Brain microvascular endothelial cell (primary cell): ENCODE measurements at regions not wholly inside any gene's neighbourhood (a gene's known extent, or its start where the extent isn't known, plus 50 kb on each side); places are given as distances from the start of the nearest gene placed in this dataset.

Experiments used
- DNase-seq: peaks from one replicate; pipeline ENCODE4 v3.0.0-alpha.2; 2020
- H3K27ac ChIP-seq: fragments of 250-450 bp; sonication (Bioruptor Pico); 2 replicates; pipeline ENCODE4 v1.5.1; 2020; ENCODE audit warnings: mild to moderate bottlenecking, moderate library complexity
- H3K27me3 ChIP-seq: fragments of 250-450 bp; sonication (Bioruptor Pico); replicated peaks from 2 replicates; pipeline ENCODE4 v1.5.1; 2020; ENCODE audit warnings: mild to moderate bottlenecking
- H3K36me3 ChIP-seq: fragments of 250-450 bp; sonication (Bioruptor Pico); replicated peaks from 2 replicates; pipeline ENCODE4 v1.5.1; 2020; ENCODE audit warnings: mild to moderate bottlenecking
- H3K4me3 ChIP-seq: 2 replicates; pipeline ENCODE4 v1.5.1; 2011; ENCODE audit warnings: low read depth, mild to moderate bottlenecking, control low read depth, low read length, moderate library complexity
- in situ Hi-C: cut with HindIII; loops from 2 replicates; pipeline ENCODE4 v1.10.0; 2017; ENCODE audit warnings: low sequenced_read_pairs, low pct_ligation_motif_present
- TF ChIP-seq, protein P1 (sequence below): IDR thresholded peaks from 2 replicates; pipeline ENCODE4 v1.5.1; 2011; ENCODE audit warnings: low read depth, mild to moderate bottlenecking, moderate library complexity, low read length, control low read depth, inconsistent platforms; ENCODE audit errors: missing control alignments

DNA sequence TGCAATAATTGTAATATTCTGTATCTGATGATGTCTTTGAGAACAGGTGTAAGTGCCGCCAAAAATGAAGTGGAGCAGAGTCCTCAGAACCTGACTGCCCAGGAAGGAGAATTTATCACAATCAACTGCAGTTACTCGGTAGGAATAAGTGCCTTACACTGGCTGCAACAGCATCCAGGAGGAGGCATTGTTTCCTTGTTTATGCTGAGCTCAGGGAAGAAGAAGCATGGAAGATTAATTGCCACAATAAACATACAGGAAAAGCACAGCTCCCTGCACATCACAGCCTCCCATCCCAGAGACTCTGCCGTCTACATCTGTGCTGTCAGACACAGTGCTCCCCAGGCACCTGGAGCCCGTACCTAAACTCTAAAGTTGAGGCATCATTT, 268.7 kb downstream of the DAD1 start:
- in situ Hi-C loops: no loop called here
- Histone ChIP-seq H3K27ac (no peak overlapping the region), H3K27me3 (no peaks in the 10 kb centered on the region), H3K4me3 (no peak overlapping the region), H3K36me3 (no peaks in the 10 kb centered on the region)
- TF ChIP-seq, protein P1, sequence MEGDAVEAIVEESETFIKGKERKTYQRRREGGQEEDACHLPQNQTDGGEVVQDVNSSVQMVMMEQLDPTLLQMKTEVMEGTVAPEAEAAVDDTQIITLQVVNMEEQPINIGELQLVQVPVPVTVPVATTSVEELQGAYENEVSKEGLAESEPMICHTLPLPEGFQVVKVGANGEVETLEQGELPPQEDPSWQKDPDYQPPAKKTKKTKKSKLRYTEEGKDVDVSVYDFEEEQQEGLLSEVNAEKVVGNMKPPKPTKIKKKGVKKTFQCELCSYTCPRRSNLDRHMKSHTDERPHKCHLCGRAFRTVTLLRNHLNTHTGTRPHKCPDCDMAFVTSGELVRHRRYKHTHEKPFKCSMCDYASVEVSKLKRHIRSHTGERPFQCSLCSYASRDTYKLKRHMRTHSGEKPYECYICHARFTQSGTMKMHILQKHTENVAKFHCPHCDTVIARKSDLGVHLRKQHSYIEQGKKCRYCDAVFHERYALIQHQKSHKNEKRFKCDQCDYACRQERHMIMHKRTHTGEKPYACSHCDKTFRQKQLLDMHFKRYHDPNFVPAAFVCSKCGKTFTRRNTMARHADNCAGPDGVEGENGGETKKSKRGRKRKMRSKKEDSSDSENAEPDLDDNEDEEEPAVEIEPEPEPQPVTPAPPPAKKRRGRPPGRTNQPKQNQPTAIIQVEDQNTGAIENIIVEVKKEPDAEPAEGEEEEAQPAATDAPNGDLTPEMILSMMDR: no peak
- DNase-seq: no peak

- Histone ChIP-seq H3K36me3 (no peaks in the 10 kb centered on the region), H3K27ac (no peak overlapping the region), H3K4me3 (no peak overlapping the region), H3K27me3 (no peaks in the 10 kb centered on the region)
- TF ChIP-seq, protein P1: peak; percentile 72
- in situ Hi-C loops: no loop called here
- peak; percentile 69 for DNase-seq
These were observed 269.3 kb downstream of the DAD1 start for GRCh38 chr14:22319526-22320361.

- in situ Hi-C loops: no loop called here
These were observed 270.1 kb downstream of the DAD1 start for GRCh38 chr14:22318951-22319350.

DNA sequence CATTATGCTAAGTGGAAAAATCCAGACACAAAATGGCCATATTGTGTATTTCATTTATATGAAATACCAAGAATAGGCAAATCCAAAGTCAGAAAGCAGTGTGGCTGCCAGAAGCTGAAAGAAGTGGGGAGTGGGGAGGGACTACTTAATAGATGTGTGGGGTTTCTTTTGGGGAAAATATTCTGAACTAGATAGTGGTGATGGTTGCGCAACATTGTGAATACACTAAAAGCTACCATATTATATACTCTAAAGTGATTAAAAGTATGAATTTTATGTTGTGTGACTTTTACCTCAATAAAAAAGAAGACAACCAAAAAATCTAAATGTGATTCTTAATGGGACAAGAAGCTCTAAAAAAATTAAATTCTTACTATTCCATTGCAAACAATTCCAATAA, 272.6 kb downstream of the DAD1 start:
- TF ChIP-seq, protein P1: no peak
- H3K36me3 ChIP-seq: no peaks in the 10 kb centered on the region
- DNase-seq: no peak
- in situ Hi-C loops: no loop called here
- no peaks in the 10 kb centered on the region for H3K27me3 ChIP-seq
- H3K27ac ChIP-seq: no peak overlapping the region
- H3K4me3 ChIP-seq: no peak overlapping the region

More at GRCh38 chr14:22318951-22319350, 270.1 kb downstream of the DAD1 start:
- no peak for DNase-seq
- Histone ChIP-seq H3K4me3 (no peak overlapping the region), H3K27ac (no peak overlapping the region), H3K36me3 (no peaks in the 10 kb centered on the region), H3K27me3 (no peaks in the 10 kb centered on the region)
- TF ChIP-seq, protein P1: no peak

GRCh38 chr14:22315336-22315735, 273.7 kb downstream of the DAD1 start:
- TF ChIP-seq, protein P1: no peak
- H3K27me3 ChIP-seq: no peaks in the 10 kb centered on the region
- H3K4me3 ChIP-seq: no peak overlapping the region
- no peak overlapping the region for H3K27ac ChIP-seq
- in situ Hi-C loops: no loop called here
- no peaks in the 10 kb centered on the region for H3K36me3 ChIP-seq
- DNase-seq: no peak
